HG03558 (cell line): ENCODE measurements at regions not wholly inside any gene's neighbourhood (a gene's known extent, or its start where the extent isn't known, plus 50 kb on each side); places are given as distances from the start of the nearest gene placed in this dataset.
"Not testable (repeated sequence)": the region's sequence is repeated elsewhere in the genome, so short reads cannot be mapped to it uniquely, and the experiment has no call there.

Source experiments
- ATAC-seq: cut with Tn5 transposase; IDR thresholded peaks from one replicate; pipeline ENCODE4 v1.9.1; 2021; ENCODE audit warnings: moderate number of reproducible peaks; ENCODE audit not compliant: unreplicated experiment; ENCODE audit errors: extremely low read depth

GRCh38 chr4:25981749-25982148 lies 67.7 kb downstream of the SMIM20 start:
- no peak for ATAC-seq

GRCh38 chr4:25982962-25983361 lies 68.9 kb downstream of the SMIM20 start:
- ATAC-seq: no peak

- no peak for ATAC-seq
These were observed 70.2 kb downstream of the SMIM20 start for GRCh38 chr4:25984266-25984665.

- no peak for ATAC-seq
These were observed 70.8 kb downstream of the SMIM20 start for GRCh38 chr4:25984796-25985195.

- no peak for ATAC-seq
These were observed 72.8 kb downstream of the SMIM20 start for GRCh38 chr4:25986807-25987206.

GRCh38 chr4:25991340-25991739 lies 77.3 kb downstream of the SMIM20 start:
- ATAC-seq: no peak

- no peak for ATAC-seq
These were observed 79.6 kb downstream of the SMIM20 start for GRCh38 chr4:25993395-25994185.

- not testable (repeated sequence) for ATAC-seq
These were observed 80.6 kb downstream of the SMIM20 start for GRCh38 chr4:25994577-25994976.

GRCh38 chr4:26000274-26000950 lies 86.4 kb downstream of the SMIM20 start:
- no peak for ATAC-seq

GRCh38 chr4:26001413-26001812 lies 87.4 kb downstream of the SMIM20 start:
- no peak for ATAC-seq

- ATAC-seq: no peak
These were observed 87.8 kb downstream of the SMIM20 start for GRCh38 chr4:26001816-26002215.

- ATAC-seq: no peak
These were observed 89.0 kb downstream of the SMIM20 start for GRCh38 chr4:26003056-26003455.

- no peak for ATAC-seq
These were observed 90.3 kb downstream of the SMIM20 start for GRCh38 chr4:26004290-26004689.

- ATAC-seq: no peak
These were observed 91.7 kb downstream of the SMIM20 start for GRCh38 chr4:26005764-26006163.

- ATAC-seq: no peak
These were observed 94.7 kb downstream of the SMIM20 start for GRCh38 chr4:26008737-26009136.

- no peak for ATAC-seq
These were observed 95.5 kb downstream of the SMIM20 start for GRCh38 chr4:26009502-26009901.

GRCh38 chr4:26010304-26010703 lies 96.3 kb downstream of the SMIM20 start:
- no peak for ATAC-seq

- no peak for ATAC-seq
These were observed 99.6 kb downstream of the SMIM20 start for GRCh38 chr4:26013629-26014028.

GRCh38 chr4:26015133-26015651 lies 101.2 kb downstream of the SMIM20 start:
- no peak for ATAC-seq

GRCh38 chr4:26015906-26016305 lies 101.9 kb downstream of the SMIM20 start:
- no peak for ATAC-seq

- no peak for ATAC-seq
These were observed 103.5 kb downstream of the SMIM20 start for GRCh38 chr4:26017531-26017930.
